ENCODE measurements at regions not wholly inside any gene's neighbourhood (a gene's known extent, or its start where the extent isn't known, plus 50 kb on each side); places are given as distances from the start of the nearest gene placed in this dataset.

GRCh38 chr14:61171727-61172126 is 109.4 kb downstream of the TMEM30B start:
- TF ChIP-seq CTCF (IDR thresholded peaks at IDR 0.05) = no peak
- Histone ChIP-seq H3K4me3 (no peak overlapping the region), H3K27ac (no peak overlapping the region)
- DNase-seq (ENCODE audit: low spot score) = no peak

- TF ChIP-seq CTCF (IDR thresholded peaks at IDR 0.05) = no peak
- Histone ChIP-seq H3K4me3 (no peak overlapping the region), H3K27ac (no peak overlapping the region)
- DNase-seq (ENCODE audit: low spot score) = no peak
Observed at GRCh38 chr14:61168141-61168540, 113.0 kb downstream of the TMEM30B start.

GRCh38 chr14:61167642-61168041 is 113.5 kb downstream of the TMEM30B start:
- no peak overlapping the region for H3K27ac ChIP-seq
- no peak overlapping the region for H3K4me3 ChIP-seq
- no peak for DNase-seq (ENCODE audit: low spot score)
- no peak for TF ChIP-seq CTCF (IDR thresholded peaks at IDR 0.05)

GRCh38 chr14:61160798-61161197 is 120.3 kb downstream of the TMEM30B start:
- no peak overlapping the region for H3K4me3 ChIP-seq
- TF ChIP-seq CTCF (IDR thresholded peaks at IDR 0.05) = no peak
- no peak for DNase-seq (ENCODE audit: low spot score)

GRCh38 chr14:61154641-61155040 is 126.5 kb downstream of the TMEM30B start:
- no peak overlapping the region for H3K4me3 ChIP-seq
- no peak for TF ChIP-seq CTCF (IDR thresholded peaks at IDR 0.05)
- no peak for DNase-seq (ENCODE audit: low spot score)
- H3K27ac ChIP-seq = no peak overlapping the region

More at GRCh38 chr14:61160798-61161197, 120.3 kb downstream of the TMEM30B start:
- no peak overlapping the region for H3K27ac ChIP-seq

- Histone ChIP-seq H3K27ac (peak overlapping the region in 1 of 2 donors; percentile 2), H3K4me3 (no peak overlapping the region)
- no peak for TF ChIP-seq CTCF (IDR thresholded peaks at IDR 0.05)
- no peak for DNase-seq (ENCODE audit: low spot score)
Observed at GRCh38 chr14:61153914-61154545, 127.1 kb downstream of the TMEM30B start.

GRCh38 chr14:61153431-61153830 is 127.7 kb downstream of the TMEM30B start:
- TF ChIP-seq CTCF (IDR thresholded peaks at IDR 0.05) = no peak
- no peak for DNase-seq (ENCODE audit: low spot score)
- Histone ChIP-seq H3K27ac (peak overlapping the region in 1 of 2 donors; percentile 2), H3K4me3 (no peak overlapping the region)

Measured in coronary artery (tissue), 2 donors.